ENCODE measurements at regions not wholly inside any gene's neighbourhood (a gene's known extent, or its start where the extent isn't known, plus 50 kb on each side); places are given as distances from the start of the nearest gene placed in this dataset.

GRCh38 chr12:70178038-70178437 lies 65.2 kb upstream of the CNOT2 start:
- TF ChIP-seq CTCF (IDR thresholded peaks at IDR 0.05; ENCODE audit: low read length) (no peak), EZH2 (optimal IDR thresholded peaks at IDR 0.05; ENCODE audit: low read depth, low read length) (no peak)
